Trophoblast cell (in vitro differentiated cells and primary cell): ENCODE measurements at regions not wholly inside any gene's neighbourhood (a gene's known extent, or its start where the extent isn't known, plus 50 kb on each side); places are given as distances from the start of the nearest gene placed in this dataset.

Experiments used
- DNase-seq, 2 donors: peaks; one replicate each; pipeline ENCODE4 v3.0.0-alpha.2; 2016
- H2AFZ ChIP-seq: 2 replicates; pipeline ENCODE4 v1.6.1; 2013; ENCODE audit warnings: low read length, moderate library complexity, mild to moderate bottlenecking; ENCODE audit not compliant: insufficient read depth, poor library complexity
- H2AK5ac ChIP-seq: 2 replicates; pipeline ENCODE4 v1.6.1; 2013; ENCODE audit warnings: mild to moderate bottlenecking, low read length
- H2BK120ac ChIP-seq: 2 replicates; pipeline ENCODE4 v1.6.1; 2013; ENCODE audit warnings: low read length, mild to moderate bottlenecking, moderate library complexity; ENCODE audit not compliant: insufficient read depth, poor library complexity
- H2BK12ac ChIP-seq: 2 replicates; pipeline ENCODE4 v1.6.1; 2013; ENCODE audit warnings: mild to moderate bottlenecking, low read length, moderate library complexity
- H2BK5ac ChIP-seq: 2 replicates; pipeline ENCODE4 v1.6.1; 2013; ENCODE audit warnings: low read length, low read depth, moderate library complexity, mild to moderate bottlenecking; ENCODE audit not compliant: poor library complexity
- H3K14ac ChIP-seq: 2 replicates; pipeline ENCODE4 v1.6.1; 2013; ENCODE audit warnings: mild to moderate bottlenecking, low read length
- H3K18ac ChIP-seq: 2 replicates; pipeline ENCODE4 v1.6.1; 2013; ENCODE audit warnings: mild to moderate bottlenecking, low read length
- H3K23ac ChIP-seq: 2 replicates; pipeline ENCODE4 v1.6.1; 2013; ENCODE audit warnings: low read length
- H3K27ac ChIP-seq: 2 replicates; pipeline ENCODE4 v1.5.1; 2013; ENCODE audit warnings: low read depth, mild to moderate bottlenecking, inconsistent platforms, low read length, moderate library complexity
- H3K27me3 ChIP-seq: 2 replicates; pipeline ENCODE4 v1.6.1; 2013; ENCODE audit warnings: inconsistent platforms, mild to moderate bottlenecking, low read length, moderate library complexity; ENCODE audit not compliant: insufficient read depth
- H3K36me3 ChIP-seq, 2 experiments: 1 replicate in 1 of 2; 2 replicates in 1 of 2; pipeline ENCODE4 v1.6.1; 2013; ENCODE audit warnings: low read length in 2 of 2, mild to moderate bottlenecking in 2 of 2, moderate library complexity in 1 of 2; ENCODE audit not compliant: insufficient read depth in 2 of 2, control insufficient read depth in 1 of 2
- H3K4ac ChIP-seq: 2 replicates; pipeline ENCODE4 v1.6.1; 2013; ENCODE audit warnings: low read depth, mild to moderate bottlenecking, low read length, moderate library complexity
- H3K4me1 ChIP-seq, 2 experiments: 1 replicate in 1 of 2; 2 replicates in 1 of 2; pipeline ENCODE4 v1.6.1; 2013; ENCODE audit warnings: low read length in 2 of 2, mild to moderate bottlenecking in 2 of 2, moderate library complexity in 1 of 2; ENCODE audit not compliant: insufficient read depth in 2 of 2, control insufficient read depth in 1 of 2
- H3K4me2 ChIP-seq: 2 replicates; pipeline ENCODE4 v1.6.1; 2013; ENCODE audit warnings: inconsistent platforms, mild to moderate bottlenecking, low read length, moderate library complexity
- H3K4me3 ChIP-seq: 2 replicates; pipeline ENCODE4 v1.5.1; 2013; ENCODE audit warnings: mild to moderate bottlenecking, low read depth, low read length, inconsistent platforms
- H3K79me1 ChIP-seq: one replicate; pipeline ENCODE4 v1.6.1; 2013; ENCODE audit warnings: low read length
- H3K79me2 ChIP-seq: 2 replicates; pipeline ENCODE4 v1.6.1; 2013; ENCODE audit warnings: low read length, mild to moderate bottlenecking; ENCODE audit not compliant: control insufficient read depth, insufficient read depth, poor library complexity
- H3K9ac ChIP-seq: 2 replicates; pipeline ENCODE4 v1.6.1; 2013; ENCODE audit warnings: mild to moderate bottlenecking, low read length
- H3K9me3 ChIP-seq: 2 replicates; pipeline ENCODE4 v1.6.1; 2013; ENCODE audit warnings: low read depth, mild to moderate bottlenecking, control low read depth, inconsistent platforms, low read length; ENCODE audit not compliant: insufficient read depth
- H4K12ac ChIP-seq: 2 replicates; pipeline ENCODE4 v1.6.1; 2013; ENCODE audit warnings: low read depth, mild to moderate bottlenecking, low read length, moderate library complexity
- H4K8ac ChIP-seq: 2 replicates; pipeline ENCODE4 v1.6.1; 2013; ENCODE audit warnings: low read depth, mild to moderate bottlenecking, low read length, moderate library complexity
- H4K91ac ChIP-seq: one replicate; pipeline ENCODE4 v1.6.1; 2013; ENCODE audit warnings: low read depth, mild to moderate bottlenecking, low read length, moderate library complexity
- WGBS: extraction: QIAGEN DNeasy Blood & Tissue Kit; methylation state at CpG from one replicate; pipeline ENCODE4 v1.1.7; 2013; ENCODE audit warnings: missing lambda C conversion rate; ENCODE audit not compliant: insufficient read length, insufficient coverage; ENCODE audit errors: extremely low coverage; 5-methylcytosine and 5-hydroxymethylcytosine counted together

DNA sequence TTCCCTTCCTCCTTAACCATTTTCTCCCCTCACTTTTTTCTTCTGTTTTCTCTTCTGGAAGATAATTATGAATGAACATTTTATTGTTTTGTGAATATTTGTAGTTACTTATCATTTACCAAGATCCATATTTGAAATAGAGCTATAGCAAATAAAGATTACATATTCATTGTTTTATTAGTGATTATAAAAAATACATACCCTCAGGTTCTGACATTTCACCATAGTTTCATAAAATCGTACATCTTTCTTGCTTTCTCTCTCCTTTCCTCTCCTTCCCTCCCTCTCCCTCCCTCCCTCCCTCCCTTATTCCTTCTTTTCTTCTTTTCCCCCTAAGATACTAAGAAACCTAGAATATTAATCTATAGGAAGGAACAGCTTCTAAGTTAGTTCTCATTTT is 410.9 kb upstream of the GOLIM4 start:
- H3K4me2 ChIP-seq: no peak overlapping the region

GRCh38 chr3:168501570-168501969 is 405.8 kb upstream of the GOLIM4 start:
- Histone ChIP-seq H3K27ac (no peak overlapping the region), H2BK120ac (no peak overlapping the region), H2BK5ac (no peak overlapping the region), H3K79me2 (no peaks in the 10 kb centered on the region), H3K23ac (no peak overlapping the region), H3K36me3 (no peaks in the 10 kb centered on the region), H4K91ac (no peak overlapping the region), H3K9me3 (no peaks in the 10 kb centered on the region), H2BK12ac (no peak overlapping the region), H3K4me1 (no peaks in the 10 kb centered on the region), H3K4me3 (no peak overlapping the region), H2AK5ac (no peak overlapping the region), H3K4me2 (no peak overlapping the region), H3K14ac (no peak overlapping the region), H3K79me1 (no peaks in the 10 kb centered on the region), H3K9ac (no peak overlapping the region), H2AFZ (no peak overlapping the region), H3K4ac (no peak overlapping the region), H3K18ac (no peak overlapping the region), H4K8ac (no peak overlapping the region), H4K12ac (no peak overlapping the region), H3K27me3 (no peaks in the 10 kb centered on the region)
- no CpG with 5 or more reads among the region's 1 CpG for WGBS
- no peak for DNase-seq

More for the DNA sequence above, 410.9 kb upstream of the GOLIM4 start:
- Histone ChIP-seq H4K91ac (no peak overlapping the region), H3K4ac (no peak overlapping the region), H2AK5ac (no peak overlapping the region), H3K36me3 (no peaks in the 10 kb centered on the region), H3K79me2 (no peaks in the 10 kb centered on the region), H2BK120ac (no peak overlapping the region), H2BK12ac (no peak overlapping the region), H4K12ac (no peak overlapping the region), H2BK5ac (no peak overlapping the region), H3K14ac (no peak overlapping the region), H3K4me3 (no peak overlapping the region), H2AFZ (no peak overlapping the region), H3K23ac (no peak overlapping the region), H3K27ac (no peak overlapping the region), H4K8ac (no peak overlapping the region), H3K18ac (no peak overlapping the region), H3K9ac (no peak overlapping the region), H3K9me3 (no peaks in the 10 kb centered on the region), H3K79me1 (no peaks in the 10 kb centered on the region), H3K27me3 (no peaks in the 10 kb centered on the region), H3K4me1 (no peaks in the 10 kb centered on the region)
- WGBS: no CpG with 5 or more reads among the region's 1 CpG
- no peak for DNase-seq

DNA sequence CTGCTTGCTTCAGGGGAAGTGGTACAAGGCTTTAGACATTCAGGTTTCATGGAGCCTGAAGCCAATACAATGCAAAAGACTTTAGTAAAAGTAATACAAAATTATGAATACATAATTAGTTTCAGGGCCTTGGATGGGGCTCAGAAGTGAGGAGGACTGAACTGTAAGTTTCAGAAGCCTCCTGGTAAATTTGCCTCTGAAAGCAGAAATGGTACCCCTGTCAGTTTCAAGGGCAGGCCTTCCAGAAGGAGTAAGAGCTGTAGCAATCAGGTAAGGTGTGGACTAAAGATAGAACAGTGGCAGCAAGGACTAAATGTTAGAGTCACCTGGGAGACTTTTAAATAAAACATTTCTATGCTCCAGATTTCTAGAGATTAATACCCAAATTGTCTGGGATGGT is 402.5 kb upstream of the GOLIM4 start:
- no peak overlapping the region for H3K4ac ChIP-seq
- no peaks in the 10 kb centered on the region for H3K79me2 ChIP-seq
- no peak overlapping the region for H2BK120ac ChIP-seq
- H3K27me3 ChIP-seq: no peaks in the 10 kb centered on the region
- H2AFZ ChIP-seq: no peak overlapping the region
- no peak overlapping the region for H3K9ac ChIP-seq
- no peak overlapping the region for H4K8ac ChIP-seq
- H4K12ac ChIP-seq: no peak overlapping the region
- DNase-seq: no peak
- H3K23ac ChIP-seq: no peak overlapping the region
- no peak overlapping the region for H2BK12ac ChIP-seq
- no peak overlapping the region for H3K14ac ChIP-seq
- no peak overlapping the region for H2AK5ac ChIP-seq
- H3K79me1 ChIP-seq: no peaks in the 10 kb centered on the region
- H3K4me3 ChIP-seq: no peak overlapping the region
- H3K27ac ChIP-seq: no peak overlapping the region
- no peaks in the 10 kb centered on the region for H3K4me1 ChIP-seq
- H3K36me3 ChIP-seq: no peaks in the 10 kb centered on the region
- H3K9me3 ChIP-seq: no peaks in the 10 kb centered on the region
- H3K18ac ChIP-seq: no peak overlapping the region
- no peak overlapping the region for H3K4me2 ChIP-seq
- H2BK5ac ChIP-seq: no peak overlapping the region
- no peak overlapping the region for H4K91ac ChIP-seq

DNA sequence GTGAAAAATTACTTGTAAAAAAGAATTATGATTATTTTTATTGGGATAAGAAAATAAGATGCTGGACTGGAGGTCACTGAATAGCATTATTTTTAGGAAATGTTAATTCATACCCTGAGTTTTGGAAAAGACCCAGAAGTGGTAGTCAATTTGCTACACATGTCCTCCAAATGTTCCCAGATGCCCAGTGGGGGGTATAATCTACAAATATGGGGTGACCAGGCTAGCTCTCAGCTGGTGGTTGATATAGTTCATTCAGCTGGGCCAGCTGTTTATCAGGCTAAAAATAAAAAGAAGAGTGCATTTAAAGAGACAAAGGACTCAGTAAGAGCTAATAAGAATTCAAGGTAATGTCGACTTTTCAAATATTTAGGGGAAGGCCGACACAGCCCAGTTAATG is 402.0 kb upstream of the GOLIM4 start:
- no peak overlapping the region for H4K8ac ChIP-seq
- H3K14ac ChIP-seq: no peak overlapping the region
- H4K12ac ChIP-seq: no peak overlapping the region
- H3K36me3 ChIP-seq: no peaks in the 10 kb centered on the region
- H3K79me1 ChIP-seq: no peaks in the 10 kb centered on the region
- no peak overlapping the region for H3K4ac ChIP-seq
- no peak for DNase-seq
- no peak overlapping the region for H3K4me3 ChIP-seq
- H4K91ac ChIP-seq: no peak overlapping the region
- no peak overlapping the region for H2BK5ac ChIP-seq
- no CpG with 5 or more reads among the region's 2 CpGs for WGBS
- H3K18ac ChIP-seq: no peak overlapping the region
- H2AFZ ChIP-seq: no peak overlapping the region
- H2BK120ac ChIP-seq: no peak overlapping the region
- no peak overlapping the region for H3K4me2 ChIP-seq
- no peak overlapping the region for H2AK5ac ChIP-seq
- H3K79me2 ChIP-seq: no peaks in the 10 kb centered on the region
- no peak overlapping the region for H3K23ac ChIP-seq
- H2BK12ac ChIP-seq: no peak overlapping the region
- H3K9ac ChIP-seq: no peak overlapping the region
- no peaks in the 10 kb centered on the region for H3K9me3 ChIP-seq
- no peaks in the 10 kb centered on the region for H3K4me1 ChIP-seq
- H3K27ac ChIP-seq: no peak overlapping the region
- no peaks in the 10 kb centered on the region for H3K27me3 ChIP-seq

DNA sequence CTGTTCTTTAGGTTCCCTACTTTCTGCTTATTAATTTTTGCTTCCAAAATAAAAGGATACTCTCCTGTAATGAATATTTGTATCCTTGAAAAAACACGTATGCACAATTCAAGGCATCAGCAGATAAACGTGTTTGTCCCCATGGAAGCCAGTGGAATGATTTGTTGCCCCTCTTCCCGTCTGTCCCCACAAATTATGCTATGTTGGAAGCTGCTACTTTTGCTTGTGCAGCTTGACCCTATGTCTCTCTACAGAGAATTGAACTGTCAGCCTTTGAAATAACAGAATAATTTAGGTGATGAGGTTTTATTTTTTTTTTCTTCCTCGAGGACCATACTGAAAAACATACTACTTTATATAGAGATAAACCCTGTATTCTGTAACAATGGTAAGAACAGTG is 401.5 kb upstream of the GOLIM4 start:
- no peak overlapping the region for H3K4ac ChIP-seq
- H3K9ac ChIP-seq: no peak overlapping the region
- H2BK12ac ChIP-seq: no peak overlapping the region
- H3K79me1 ChIP-seq: no peaks in the 10 kb centered on the region
- no CpG with 5 or more reads among the region's 4 CpGs for WGBS
- no peak overlapping the region for H3K27ac ChIP-seq
- H3K18ac ChIP-seq: no peak overlapping the region
- no peaks in the 10 kb centered on the region for H3K27me3 ChIP-seq
- no peaks in the 10 kb centered on the region for H3K36me3 ChIP-seq
- H3K4me3 ChIP-seq: no peak overlapping the region
- no peak overlapping the region for H4K91ac ChIP-seq
- no peak overlapping the region for H2BK5ac ChIP-seq
- H3K4me2 ChIP-seq: no peak overlapping the region
- no peak overlapping the region for H3K23ac ChIP-seq
- no peak overlapping the region for H2BK120ac ChIP-seq
- H3K9me3 ChIP-seq: no peaks in the 10 kb centered on the region
- H3K4me1 ChIP-seq: no peaks in the 10 kb centered on the region
- no peaks in the 10 kb centered on the region for H3K79me2 ChIP-seq
- H4K8ac ChIP-seq: no peak overlapping the region
- no peak overlapping the region for H2AFZ ChIP-seq
- no peak overlapping the region for H4K12ac ChIP-seq
- no peak overlapping the region for H3K14ac ChIP-seq
- no peak overlapping the region for H2AK5ac ChIP-seq
- no peak for DNase-seq
